Upper lobe of left lung (tissue), 6 donors: ENCODE measurements at regions not wholly inside any gene's neighbourhood (a gene's known extent, or its start where the extent isn't known, plus 50 kb on each side); places are given as distances from the start of the nearest gene placed in this dataset.
A peak's percentile ranks its signal among the peaks of the same experiment; 100 is the strongest.

Experiments used
- ATAC-seq, 2 donors: fragments of 200-7000 bp; cut with Tn5 transposase; one replicate each; pipeline ENCODE4 v1.9.1; 2022; ENCODE audit warnings: mild to moderate bottlenecking in 2 of 2, moderate library complexity in 2 of 2; ENCODE audit not compliant: low FRiP score in 2 of 2
- DNase-seq, 2 donors: peaks; one replicate each; pipeline ENCODE4 v3.0.0-alpha.2; 2019 to 2020
- H3K27ac ChIP-seq, 4 donors: fragments of 200-600 bp; sonication (generic); one replicate each; pipeline ENCODE4 v1.5.1; 2016 to 2019
- H3K27me3 ChIP-seq, 4 donors: fragments of 200-600 bp; sonication (generic); one replicate each; pipeline ENCODE4 v1.5.1; 2017 to 2019
- H3K36me3 ChIP-seq, 4 donors: fragments of 200-600 bp; sonication (generic); one replicate each; pipeline ENCODE4 v1.5.1; 2016 to 2019
- H3K4me1 ChIP-seq, 4 donors: fragments of 200-600 bp; sonication (generic); one replicate each; pipeline ENCODE4 v1.5.1; 2018 to 2019
- H3K4me3 ChIP-seq, 4 donors: fragments of 200-600 bp; sonication (generic); one replicate each; pipeline ENCODE4 v1.5.1; 2017 to 2019; ENCODE audit warnings: mild to moderate bottlenecking in 2 of 4, moderate library complexity in 1 of 4
- H3K9me3 ChIP-seq, 4 donors: fragments of 200-600 bp; sonication (generic); one replicate each; pipeline ENCODE4 v1.5.1; 2018 to 2019
- EP300 ChIP-seq, 4 donors: sonication (generic); formaldehyde crosslinking; IDR thresholded peaks; one replicate each; pipeline ENCODE4 v1.5.1; 2017; ENCODE audit warnings: antibody characterized with exemption in 4 of 4, control low read depth in 2 of 4
- POLR2A ChIP-seq, 4 donors: fragments of 450-650 bp; IDR thresholded peaks; one replicate each; pipeline ENCODE4 v1.5.1; 2016 to 2017; ENCODE audit warnings: antibody characterized with exemption in 4 of 4, mild to moderate bottlenecking in 2 of 4
- POLR2AphosphoS5 ChIP-seq, 2 donors: sonication (generic); formaldehyde crosslinking; IDR thresholded peaks; one replicate each; pipeline ENCODE4 v1.5.1; 2017; ENCODE audit warnings: antibody characterized with exemption in 2 of 2
- WGBS, 2 donors: methylation state at CpG; one replicate each; pipeline ENCODE4 v1.1.5; 2017 to 2018; 5-methylcytosine and 5-hydroxymethylcytosine counted together
- TF ChIP-seq, protein P1 (sequence below), 6 experiments: fragments of 450-650 bp in 4 of 6; fragments of 200-600 bp in 2 of 6; sonication (generic) in 2 of 6; IDR thresholded peaks; one replicate each; pipeline ENCODE4 v1.5.1; 2016 to 2019; ENCODE audit warnings: antibody characterized with exemption in 6 of 6
- donor health status: DM: no; HTN: no; CAD: no; lungs with moderate emphysema.
- donor health status: DM: no; HTN: yes; CAD: no; lungs with severe emphysema.

DNA sequence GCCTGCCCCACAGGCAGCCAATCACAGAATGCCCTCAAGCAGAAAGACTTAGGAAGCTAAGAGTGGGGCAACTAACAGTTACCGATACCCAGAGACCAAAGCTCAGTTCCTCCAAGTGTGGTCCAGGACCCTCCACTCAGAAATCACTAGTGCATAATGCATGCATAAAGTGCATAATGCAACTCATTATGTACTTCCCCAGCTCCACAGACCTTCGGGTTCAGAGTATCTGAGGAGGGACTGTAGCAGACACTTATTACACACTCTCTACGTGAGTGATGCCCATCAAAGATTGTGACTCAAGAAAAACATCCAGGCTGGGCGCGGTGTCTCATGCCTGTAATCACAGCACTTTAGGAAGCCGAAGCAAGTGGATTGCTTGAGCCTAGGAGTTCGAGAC lies 328.0 kb downstream of the BCOR start:
- TF ChIP-seq EP300 (IDR thresholded peaks at IDR 0.05) (no peak), POLR2AphosphoS5 (IDR thresholded peaks at IDR 0.05) (no peak), POLR2A (IDR thresholded peaks at IDR 0.05) (no peak)
- TF ChIP-seq, protein P1, sequence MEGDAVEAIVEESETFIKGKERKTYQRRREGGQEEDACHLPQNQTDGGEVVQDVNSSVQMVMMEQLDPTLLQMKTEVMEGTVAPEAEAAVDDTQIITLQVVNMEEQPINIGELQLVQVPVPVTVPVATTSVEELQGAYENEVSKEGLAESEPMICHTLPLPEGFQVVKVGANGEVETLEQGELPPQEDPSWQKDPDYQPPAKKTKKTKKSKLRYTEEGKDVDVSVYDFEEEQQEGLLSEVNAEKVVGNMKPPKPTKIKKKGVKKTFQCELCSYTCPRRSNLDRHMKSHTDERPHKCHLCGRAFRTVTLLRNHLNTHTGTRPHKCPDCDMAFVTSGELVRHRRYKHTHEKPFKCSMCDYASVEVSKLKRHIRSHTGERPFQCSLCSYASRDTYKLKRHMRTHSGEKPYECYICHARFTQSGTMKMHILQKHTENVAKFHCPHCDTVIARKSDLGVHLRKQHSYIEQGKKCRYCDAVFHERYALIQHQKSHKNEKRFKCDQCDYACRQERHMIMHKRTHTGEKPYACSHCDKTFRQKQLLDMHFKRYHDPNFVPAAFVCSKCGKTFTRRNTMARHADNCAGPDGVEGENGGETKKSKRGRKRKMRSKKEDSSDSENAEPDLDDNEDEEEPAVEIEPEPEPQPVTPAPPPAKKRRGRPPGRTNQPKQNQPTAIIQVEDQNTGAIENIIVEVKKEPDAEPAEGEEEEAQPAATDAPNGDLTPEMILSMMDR (IDR thresholded peaks at IDR 0.05), result no peak
- Histone ChIP-seq H3K27me3 (no peaks in the 10 kb centered on the region), H3K9me3 (no peaks in the 10 kb centered on the region), H3K36me3 (no peaks in the 10 kb centered on the region), H3K27ac (no peak overlapping the region), H3K4me3 (no peak overlapping the region), H3K4me1 (peaks cover 0 to 9% (median 7%) of the 10 kb centered on the region in 4 donors)
- no peak for ATAC-seq
- 92 to 97% methylated on average over 6 to 7 of the region's 7 CpGs for WGBS, 2 donors
- no peak for DNase-seq

DNA sequence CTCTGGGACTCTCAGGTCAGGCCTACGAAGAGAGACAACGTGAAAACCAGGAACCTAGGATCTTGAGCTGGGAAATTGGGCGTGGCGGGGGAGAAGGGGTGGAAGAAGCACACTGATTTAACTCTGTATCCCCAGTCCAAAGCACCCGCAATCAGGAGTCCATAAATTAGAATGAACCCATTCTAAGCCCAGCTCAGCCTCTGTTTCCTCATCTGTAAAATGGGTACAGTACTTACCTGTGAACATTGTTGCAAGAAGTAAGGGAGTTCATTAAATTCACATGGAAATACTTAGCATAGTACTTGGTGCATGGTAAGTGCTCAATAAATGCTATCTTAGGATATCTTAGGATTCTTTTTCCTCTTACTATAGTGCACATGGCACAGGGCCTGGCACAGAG lies 326.7 kb downstream of the BCOR start:
- no peak for ATAC-seq
- Histone ChIP-seq H3K9me3 (no peaks in the 10 kb centered on the region), H3K27ac (no peak overlapping the region), H3K27me3 (no peaks in the 10 kb centered on the region), H3K36me3 (no peaks in the 10 kb centered on the region), H3K4me1 (peaks cover 0 to 9% (median 7%) of the 10 kb centered on the region in 4 donors), H3K4me3 (no peak overlapping the region)
- TF ChIP-seq, protein P1 (IDR thresholded peaks at IDR 0.05), result no peak
- TF ChIP-seq EP300 (IDR thresholded peaks at IDR 0.05), result no peak
- no peak for TF ChIP-seq POLR2AphosphoS5 (IDR thresholded peaks at IDR 0.05)
- TF ChIP-seq POLR2A (IDR thresholded peaks at IDR 0.05), result no peak
- WGBS, 2 donors, result 82 to 97% methylated on average over 5 of the region's 5 CpGs
- no peak for DNase-seq

- peak in 1 of 2 donors; percentile 36 for DNase-seq
- Histone ChIP-seq H3K27ac (peak overlapping the region in 3 of 4 donors; percentile 12 to 39 (median 37)), H3K36me3 (no peaks in the 10 kb centered on the region), H3K4me3 (no peak overlapping the region), H3K27me3 (no peaks in the 10 kb centered on the region), H3K9me3 (no peaks in the 10 kb centered on the region), H3K4me1 (peaks cover 0 to 9% (median 7%) of the 10 kb centered on the region in 4 donors)
- no peak for ATAC-seq
- WGBS, 2 donors, result 20 to 27% methylated on average over 20 to 21 of the region's 21 CpGs
- TF ChIP-seq EP300 (IDR thresholded peaks at IDR 0.05) (no peak), POLR2A (IDR thresholded peaks at IDR 0.05) (no peak), POLR2AphosphoS5 (IDR thresholded peaks at IDR 0.05) (no peak)
- TF ChIP-seq, protein P1 (IDR thresholded peaks at IDR 0.05), result no peak
These were observed 325.5 kb downstream of the BCOR start for GRCh38 chrX:39772057-39772832.

GRCh38 chrX:39773150-39773549 lies 324.6 kb downstream of the BCOR start:
- H3K27me3 ChIP-seq, result no peaks in the 10 kb centered on the region
- no peaks in the 10 kb centered on the region for H3K36me3 ChIP-seq
- no peak overlapping the region for H3K4me3 ChIP-seq
- no peaks in the 10 kb centered on the region for H3K9me3 ChIP-seq
- TF ChIP-seq POLR2AphosphoS5 (IDR thresholded peaks at IDR 0.05) (no peak), POLR2A (IDR thresholded peaks at IDR 0.05) (no peak), EP300 (IDR thresholded peaks at IDR 0.05) (no peak)
- TF ChIP-seq, protein P1 (IDR thresholded peaks at IDR 0.05), result no peak
- ATAC-seq (no peak), DNase-seq (no peak)
- H3K4me1 ChIP-seq, result peaks cover 0 to 9% (median 7%) of the 10 kb centered on the region in 4 donors
- 64 to 98% methylated on average over 3 of the region's 3 CpGs for WGBS, 2 donors
- H3K27ac ChIP-seq, result no peak overlapping the region
